Vagina (tissue), 2 donors: ENCODE measurements at regions not wholly inside any gene's neighbourhood (a gene's known extent, or its start where the extent isn't known, plus 50 kb on each side); places are given as distances from the start of the nearest gene placed in this dataset.

ENCODE experiments used
- POLR2A ChIP-seq, 2 donors: fragments of 450-650 bp; IDR thresholded peaks; one replicate each; pipeline ENCODE4 v1.6.1; 2017; ENCODE audit warnings: antibody characterized with exemption in 2 of 2, mild to moderate bottlenecking in 2 of 2, moderate library complexity in 2 of 2
- POLR2AphosphoS5 ChIP-seq, 2 donors: sonication (generic); formaldehyde crosslinking; IDR thresholded peaks; one replicate each; pipeline ENCODE4 v1.9.0; 2017; ENCODE audit warnings: antibody characterized with exemption in 2 of 2, mild to moderate bottlenecking in 2 of 2, low read depth in 1 of 2; ENCODE audit not compliant: insufficient read depth in 1 of 2
- TF ChIP-seq, protein P1 (sequence below), 3 experiments: fragments of 450-650 bp in 2 of 3; fragments of 200-600 bp in 1 of 3; sonication (generic) in 1 of 3; IDR thresholded peaks; one replicate each; pipeline ENCODE4 v1.5.1; 2017 to 2019; ENCODE audit warnings: antibody characterized with exemption in 3 of 3, mild to moderate bottlenecking in 2 of 3, moderate library complexity in 2 of 3

DNA sequence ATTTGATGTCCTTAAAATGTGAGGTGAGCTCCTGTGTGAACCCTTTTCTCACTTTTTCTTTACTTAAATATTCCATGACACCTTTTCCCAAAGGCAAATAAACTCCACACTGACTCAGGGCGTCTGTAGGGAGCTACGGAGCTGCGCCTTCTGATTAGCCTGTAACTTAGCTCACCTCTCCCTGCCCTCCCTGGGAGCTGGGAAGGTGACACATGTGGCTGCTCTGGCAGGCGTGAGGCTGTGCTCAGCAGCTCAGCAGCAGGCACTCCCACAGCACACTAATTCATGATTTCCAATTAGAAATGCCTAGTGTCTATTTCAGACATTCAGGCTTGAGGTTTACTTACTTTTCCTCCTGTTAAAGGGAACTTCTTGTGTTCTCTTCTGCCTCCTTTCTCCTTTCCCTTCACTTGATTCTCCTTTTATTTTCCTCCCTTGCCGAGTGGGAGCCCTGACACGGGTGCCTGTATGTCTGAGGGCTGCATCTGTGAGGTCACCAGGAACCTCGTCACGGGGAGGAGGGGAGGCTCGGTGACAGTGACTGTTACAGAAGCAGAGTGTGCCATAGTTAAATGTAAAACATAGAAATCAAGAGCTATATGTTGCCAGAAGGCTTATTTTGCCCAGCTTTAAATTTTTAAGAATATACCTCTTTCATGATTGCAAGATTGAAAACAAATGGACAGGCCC lies 437.1 kb downstream of the DCDC2C start:
- TF ChIP-seq, protein P1, sequence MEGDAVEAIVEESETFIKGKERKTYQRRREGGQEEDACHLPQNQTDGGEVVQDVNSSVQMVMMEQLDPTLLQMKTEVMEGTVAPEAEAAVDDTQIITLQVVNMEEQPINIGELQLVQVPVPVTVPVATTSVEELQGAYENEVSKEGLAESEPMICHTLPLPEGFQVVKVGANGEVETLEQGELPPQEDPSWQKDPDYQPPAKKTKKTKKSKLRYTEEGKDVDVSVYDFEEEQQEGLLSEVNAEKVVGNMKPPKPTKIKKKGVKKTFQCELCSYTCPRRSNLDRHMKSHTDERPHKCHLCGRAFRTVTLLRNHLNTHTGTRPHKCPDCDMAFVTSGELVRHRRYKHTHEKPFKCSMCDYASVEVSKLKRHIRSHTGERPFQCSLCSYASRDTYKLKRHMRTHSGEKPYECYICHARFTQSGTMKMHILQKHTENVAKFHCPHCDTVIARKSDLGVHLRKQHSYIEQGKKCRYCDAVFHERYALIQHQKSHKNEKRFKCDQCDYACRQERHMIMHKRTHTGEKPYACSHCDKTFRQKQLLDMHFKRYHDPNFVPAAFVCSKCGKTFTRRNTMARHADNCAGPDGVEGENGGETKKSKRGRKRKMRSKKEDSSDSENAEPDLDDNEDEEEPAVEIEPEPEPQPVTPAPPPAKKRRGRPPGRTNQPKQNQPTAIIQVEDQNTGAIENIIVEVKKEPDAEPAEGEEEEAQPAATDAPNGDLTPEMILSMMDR (IDR thresholded peaks at IDR 0.05): no peak
- TF ChIP-seq POLR2AphosphoS5 (IDR thresholded peaks at IDR 0.05; ENCODE audit: insufficient read depth in 1 of 2, low read depth in 1 of 2): no peak
- TF ChIP-seq POLR2A (IDR thresholded peaks at IDR 0.05): no peak
